PFSK-1 (cell line): ENCODE measurements at regions not wholly inside any gene's neighbourhood (a gene's known extent, or its start where the extent isn't known, plus 50 kb on each side); places are given as distances from the start of the nearest gene placed in this dataset.

ENCODE experiments used
- FOXP2 ChIP-seq: optimal IDR thresholded peaks from 2 replicates; pipeline ENCODE3; 2011; ENCODE audit warnings: borderline replicate concordance, control low read depth, inconsistent platforms; ENCODE audit not compliant: insufficient read depth; ENCODE audit errors: extremely low read length, extremely low read depth
- POLR2AphosphoS5 ChIP-seq: IDR thresholded peaks from 2 replicates; pipeline ENCODE4 v1.6.1; 2012; ENCODE audit warnings: low read depth, mild to moderate bottlenecking, control low read depth, low read length, moderate library complexity
- SIN3A ChIP-seq: IDR thresholded peaks from 2 replicates; pipeline ENCODE4 v1.6.1; 2012; ENCODE audit warnings: mild to moderate bottlenecking, low read length, moderate library complexity, borderline replicate concordance; ENCODE audit not compliant: insufficient read depth
- TAF1 ChIP-seq: IDR thresholded peaks from 2 replicates; pipeline ENCODE4 v1.6.1; 2012; ENCODE audit warnings: low read length, control low read depth, borderline replicate concordance; ENCODE audit not compliant: insufficient read depth
- TF ChIP-seq, protein P1 (sequence below), 2 experiments: IDR thresholded peaks; 2 replicates each; pipeline versions ENCODE4 v1.6.1 to v1.8.0; 2011 to 2012; ENCODE audit warnings: low read depth in 2 of 2, low read length in 2 of 2, control low read depth in 1 of 2, inconsistent platforms in 1 of 2, mild to moderate bottlenecking in 1 of 2, moderate library complexity in 1 of 2; ENCODE audit not compliant: insufficient read depth in 1 of 2

DNA sequence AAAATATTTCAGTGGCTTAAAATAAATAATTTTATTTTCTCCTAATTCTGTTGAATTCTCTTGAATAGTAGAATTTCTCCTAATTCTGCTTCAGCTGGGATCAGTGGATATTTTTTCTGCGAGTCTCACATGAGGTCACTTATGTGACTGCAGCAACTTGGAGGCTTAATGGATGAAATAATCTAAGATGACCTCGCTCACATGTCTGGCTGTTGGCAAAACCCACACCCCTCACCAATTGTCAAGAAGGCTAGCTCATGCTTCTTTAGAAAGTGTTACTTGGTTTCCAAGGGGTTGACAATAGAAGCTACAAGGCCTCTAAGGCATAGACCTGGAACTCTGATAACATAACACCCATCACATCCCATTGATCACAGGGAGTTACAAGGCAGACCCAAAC lies 156.9 kb upstream of the DPYD start:
- TF ChIP-seq POLR2AphosphoS5 (no peak), SIN3A (no peak), TAF1 (no peak), FOXP2 (no peak)
- TF ChIP-seq, protein P1, sequence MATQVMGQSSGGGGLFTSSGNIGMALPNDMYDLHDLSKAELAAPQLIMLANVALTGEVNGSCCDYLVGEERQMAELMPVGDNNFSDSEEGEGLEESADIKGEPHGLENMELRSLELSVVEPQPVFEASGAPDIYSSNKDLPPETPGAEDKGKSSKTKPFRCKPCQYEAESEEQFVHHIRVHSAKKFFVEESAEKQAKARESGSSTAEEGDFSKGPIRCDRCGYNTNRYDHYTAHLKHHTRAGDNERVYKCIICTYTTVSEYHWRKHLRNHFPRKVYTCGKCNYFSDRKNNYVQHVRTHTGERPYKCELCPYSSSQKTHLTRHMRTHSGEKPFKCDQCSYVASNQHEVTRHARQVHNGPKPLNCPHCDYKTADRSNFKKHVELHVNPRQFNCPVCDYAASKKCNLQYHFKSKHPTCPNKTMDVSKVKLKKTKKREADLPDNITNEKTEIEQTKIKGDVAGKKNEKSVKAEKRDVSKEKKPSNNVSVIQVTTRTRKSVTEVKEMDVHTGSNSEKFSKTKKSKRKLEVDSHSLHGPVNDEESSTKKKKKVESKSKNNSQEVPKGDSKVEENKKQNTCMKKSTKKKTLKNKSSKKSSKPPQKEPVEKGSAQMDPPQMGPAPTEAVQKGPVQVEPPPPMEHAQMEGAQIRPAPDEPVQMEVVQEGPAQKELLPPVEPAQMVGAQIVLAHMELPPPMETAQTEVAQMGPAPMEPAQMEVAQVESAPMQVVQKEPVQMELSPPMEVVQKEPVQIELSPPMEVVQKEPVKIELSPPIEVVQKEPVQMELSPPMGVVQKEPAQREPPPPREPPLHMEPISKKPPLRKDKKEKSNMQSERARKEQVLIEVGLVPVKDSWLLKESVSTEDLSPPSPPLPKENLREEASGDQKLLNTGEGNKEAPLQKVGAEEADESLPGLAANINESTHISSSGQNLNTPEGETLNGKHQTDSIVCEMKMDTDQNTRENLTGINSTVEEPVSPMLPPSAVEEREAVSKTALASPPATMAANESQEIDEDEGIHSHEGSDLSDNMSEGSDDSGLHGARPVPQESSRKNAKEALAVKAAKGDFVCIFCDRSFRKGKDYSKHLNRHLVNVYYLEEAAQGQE (IDR thresholded peaks at IDR 0.05; ENCODE audit: insufficient read depth in 1 of 2, low read depth in 2 of 2, low read length in 2 of 2) = no peak

DNA sequence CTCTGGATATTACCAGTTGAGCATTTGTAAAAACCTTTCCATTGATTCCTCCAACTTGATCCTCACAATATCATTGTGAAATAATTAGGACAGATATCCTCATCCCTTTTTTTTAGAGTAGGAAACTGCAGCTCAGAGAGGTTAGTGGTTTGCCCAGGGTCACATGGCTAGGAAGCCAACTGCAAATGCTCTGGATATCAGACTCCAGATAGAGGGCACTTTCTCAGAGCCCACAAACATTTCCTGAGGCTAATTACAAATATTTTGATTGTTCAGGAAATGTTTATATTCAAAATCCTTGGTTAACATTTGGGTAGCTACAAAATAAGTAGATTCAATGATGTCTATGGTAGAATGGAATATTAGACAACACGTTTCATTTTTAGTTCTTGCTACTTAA lies 154.8 kb upstream of the DPYD start:
- TF ChIP-seq SIN3A = no peak
- no peak for TF ChIP-seq FOXP2
- no peak for TF ChIP-seq POLR2AphosphoS5

DNA sequence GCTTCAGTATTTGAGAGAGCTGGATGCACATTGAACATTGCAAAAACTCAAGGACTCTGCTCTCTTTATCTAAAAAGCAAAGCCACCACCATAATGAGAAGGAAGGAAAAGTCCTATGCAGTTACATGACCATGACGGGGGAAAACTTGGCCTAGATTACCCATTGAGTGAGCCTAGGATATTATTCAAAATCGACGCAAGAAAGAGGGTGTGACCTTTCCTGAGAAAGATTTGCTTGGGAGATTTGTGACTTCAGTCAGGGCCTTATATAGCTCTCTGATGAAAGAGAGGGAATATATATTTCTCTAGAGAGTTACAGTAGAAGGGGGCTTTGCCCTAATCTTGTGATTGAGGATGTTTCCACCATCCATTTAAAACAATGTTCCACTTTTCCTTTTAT lies 153.0 kb upstream of the DPYD start:
- TF ChIP-seq SIN3A = no peak
- TF ChIP-seq POLR2AphosphoS5 = 0 out of 2 replicates have a peak, but pooled peaks have one; percentile 46

DNA sequence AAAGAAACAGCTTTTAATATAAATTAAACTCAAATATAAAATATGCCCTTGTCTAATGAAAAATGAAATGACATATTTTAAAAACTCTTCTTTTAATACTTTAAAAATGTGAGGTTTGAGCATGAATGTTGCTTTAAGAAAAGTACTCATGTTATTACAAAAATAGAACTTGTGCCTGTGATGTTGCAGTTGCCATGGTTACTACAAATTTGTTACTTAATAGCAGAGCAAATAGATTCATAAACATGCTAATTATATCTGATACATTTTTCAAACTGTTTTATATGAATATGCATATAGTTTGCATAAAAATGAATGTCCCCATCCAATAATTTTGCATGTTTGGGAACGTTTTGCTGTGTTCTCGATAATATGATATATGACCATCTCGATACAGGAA lies 152.3 kb upstream of the DPYD start:
- TF ChIP-seq FOXP2 (no peak), SIN3A (no peak), TAF1 (no peak), POLR2AphosphoS5 (no peak)
- TF ChIP-seq, protein P1 (IDR thresholded peaks at IDR 0.05; ENCODE audit: insufficient read depth in 1 of 2, low read depth in 2 of 2, low read length in 2 of 2) = no peak

DNA sequence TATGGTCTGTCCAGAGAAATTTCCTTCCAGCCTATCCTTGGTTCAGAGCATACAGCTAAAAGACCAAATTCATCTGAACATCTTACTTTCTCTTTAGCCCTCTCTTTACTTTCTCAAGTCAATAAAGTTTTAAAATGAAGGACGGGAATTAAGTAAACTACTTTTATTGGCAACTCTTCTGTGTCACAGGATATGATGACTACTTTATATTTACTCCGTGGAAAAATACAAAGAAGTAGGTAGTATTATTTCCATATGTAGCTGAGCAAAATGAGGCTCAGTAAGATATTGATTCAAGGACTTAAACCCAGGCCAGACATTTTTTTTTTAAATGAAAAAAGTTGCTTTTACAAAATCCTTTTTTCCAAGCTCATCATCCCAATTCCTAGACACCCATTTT lies 151.2 kb upstream of the DPYD start:
- no peak for TF ChIP-seq TAF1
- TF ChIP-seq SIN3A = no peak
- no peak for TF ChIP-seq POLR2AphosphoS5
- TF ChIP-seq FOXP2 = no peak
- TF ChIP-seq, protein P1 (IDR thresholded peaks at IDR 0.05; ENCODE audit: insufficient read depth in 1 of 2, low read depth in 2 of 2, low read length in 2 of 2) = no peak

DNA sequence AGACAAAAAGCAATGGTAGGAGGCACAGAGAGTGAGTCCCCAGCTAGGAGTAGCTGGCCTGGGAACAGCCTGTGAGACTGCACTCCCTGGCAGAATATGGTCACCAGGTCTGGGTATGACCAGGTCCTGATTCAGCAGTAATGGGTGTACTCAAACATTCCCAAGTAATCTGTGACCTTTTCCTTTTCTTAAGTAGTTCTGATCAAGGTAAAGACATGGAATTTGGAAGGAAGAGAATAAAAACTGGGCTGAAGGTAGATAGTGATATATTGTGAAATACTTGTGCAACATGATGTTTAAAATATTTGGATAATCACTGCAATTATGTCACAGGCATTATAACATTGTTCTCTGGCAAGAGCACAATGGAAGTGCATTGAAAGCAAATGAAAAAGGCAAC lies 147.2 kb upstream of the DPYD start:
- TF ChIP-seq, protein P1 (IDR thresholded peaks at IDR 0.05; ENCODE audit: insufficient read depth in 1 of 2, low read depth in 2 of 2, low read length in 2 of 2) = no peak
- TF ChIP-seq POLR2AphosphoS5 = no peak
- no peak for TF ChIP-seq SIN3A
- TF ChIP-seq FOXP2 = no peak
- TF ChIP-seq TAF1 = no peak
